HG03139 (cell line): ENCODE measurements at regions not wholly inside any gene's neighbourhood (a gene's known extent, or its start where the extent isn't known, plus 50 kb on each side); places are given as distances from the start of the nearest gene placed in this dataset.

Experiments
- ATAC-seq: cut with Tn5 transposase; IDR thresholded peaks from one replicate; pipeline ENCODE4 v1.9.1; 2021; ENCODE audit not compliant: unreplicated experiment

DNA sequence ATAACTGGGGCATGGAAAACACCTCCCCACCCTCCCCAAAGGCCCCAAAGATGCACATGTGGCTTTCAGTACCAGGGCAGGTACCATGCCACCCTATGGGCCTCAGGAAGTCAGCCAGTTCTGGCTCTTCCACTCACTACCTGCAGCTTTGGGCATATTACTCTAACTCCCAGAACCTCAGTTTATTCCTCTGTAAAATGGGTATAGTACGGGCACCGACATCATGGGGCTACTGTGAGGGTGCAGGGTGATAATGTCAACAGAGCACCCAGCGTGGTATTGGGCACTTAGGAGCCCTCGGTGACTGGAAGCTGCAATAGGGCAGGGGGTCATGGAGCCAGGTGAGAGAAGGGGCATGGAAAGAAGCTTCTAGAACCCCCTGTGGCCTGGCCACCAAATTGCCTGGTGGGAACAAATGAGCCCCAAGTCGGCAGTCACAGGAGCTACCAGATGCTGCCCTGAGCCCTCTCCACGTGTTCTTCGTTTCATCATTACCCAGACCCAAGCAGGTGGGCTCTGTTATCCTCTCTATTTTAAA lies 512.1 kb downstream of the SHQ1 start:
- no peak for ATAC-seq

DNA sequence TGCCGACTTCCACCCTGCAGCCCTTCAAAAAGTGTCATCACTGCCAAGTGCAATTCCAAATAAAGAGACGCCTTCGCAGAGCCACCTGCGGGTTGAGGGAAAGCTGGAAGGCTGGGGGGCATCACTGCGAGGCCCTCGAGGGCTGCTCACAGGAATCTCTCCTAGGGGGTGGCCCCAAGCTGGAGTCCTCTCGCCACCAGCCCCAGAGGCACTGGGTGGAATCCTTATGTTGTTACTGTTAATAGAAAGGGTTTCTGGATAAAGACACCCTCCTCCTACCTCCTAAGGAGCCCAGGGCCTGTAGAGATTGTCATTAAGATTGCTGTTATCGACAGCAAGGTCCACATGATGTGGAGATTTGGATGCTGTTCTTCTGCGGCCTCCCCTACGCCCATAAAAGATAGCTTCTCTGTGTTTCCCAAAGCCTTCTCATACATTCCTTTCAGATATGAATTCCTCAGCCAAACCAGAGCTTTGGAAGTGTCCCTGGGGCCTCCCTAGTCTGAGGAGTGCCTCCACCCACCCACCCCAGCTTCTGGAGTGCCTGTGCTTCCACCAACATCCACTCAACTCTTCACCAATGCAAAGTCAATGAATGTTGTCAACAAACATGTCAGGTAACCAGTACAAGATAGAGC lies 512.7 kb downstream of the SHQ1 start:
- ATAC-seq, result no peak

GRCh38 chr3:72334681-72335457 lies 513.4 kb downstream of the SHQ1 start:
- ATAC-seq, result no peak

DNA sequence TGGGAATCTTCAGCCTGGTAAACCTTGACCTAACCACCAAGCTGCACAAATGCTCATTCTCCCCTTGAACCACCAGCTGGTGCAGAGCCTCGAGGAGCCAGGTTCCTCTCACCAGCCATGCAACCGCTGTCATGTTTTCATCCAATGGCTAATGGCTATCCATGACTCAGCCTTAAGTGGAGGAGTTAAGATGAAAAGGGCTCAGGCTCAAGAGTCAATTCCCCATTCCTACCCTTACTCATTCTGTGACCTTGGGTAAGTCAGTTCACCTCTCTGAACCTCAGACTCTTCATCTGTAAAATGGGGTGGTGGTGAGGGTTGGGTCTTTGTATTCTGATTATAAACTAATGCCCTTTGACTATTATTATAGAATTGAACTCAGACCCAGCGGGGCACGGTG lies 515.6 kb downstream of the SHQ1 start:
- no peak for ATAC-seq

- ATAC-seq, result no peak
These were observed 516.2 kb downstream of the SHQ1 start for GRCh38 chr3:72332036-72332435.

DNA sequence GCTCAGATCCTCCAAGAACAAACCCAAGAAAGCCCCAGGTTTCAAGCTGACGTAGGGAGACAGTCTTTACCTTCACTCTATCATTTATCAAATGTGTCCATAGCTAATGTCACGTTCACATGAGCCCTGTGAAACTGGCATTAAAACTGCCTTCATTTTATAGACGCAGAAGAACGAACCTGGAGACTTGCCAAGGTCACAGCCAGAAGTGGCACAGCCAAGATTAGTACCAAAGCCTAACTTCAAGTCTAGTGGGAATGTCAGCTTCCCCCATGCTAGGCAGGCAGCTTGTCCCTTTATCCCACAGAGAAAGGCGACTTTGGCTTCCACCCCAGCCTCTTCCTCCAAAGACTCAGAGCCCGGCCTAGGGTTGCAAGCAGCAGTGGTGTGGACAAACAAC lies 517.2 kb downstream of the SHQ1 start:
- no peak for ATAC-seq

GRCh38 chr3:72329354-72329753 lies 518.9 kb downstream of the SHQ1 start:
- no peak for ATAC-seq

GRCh38 chr3:72328755-72329277 lies 519.4 kb downstream of the SHQ1 start:
- no peak for ATAC-seq

DNA sequence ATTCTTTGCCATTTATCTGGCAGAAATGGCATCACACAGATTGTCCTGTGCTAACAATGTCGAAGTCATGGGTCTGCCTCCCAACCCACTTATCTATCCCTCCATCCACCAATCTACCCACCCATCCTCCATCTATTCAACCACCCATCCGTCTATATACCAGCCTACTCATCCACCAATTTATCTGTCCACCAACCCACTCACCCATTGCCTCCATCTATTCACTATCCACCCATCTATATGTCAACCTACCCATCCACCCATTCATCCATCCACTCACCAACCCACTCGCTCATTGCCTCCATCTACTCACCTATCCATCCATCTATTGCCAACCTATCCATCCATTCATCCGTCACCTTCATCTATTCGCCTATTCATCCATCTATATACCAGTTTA lies 521.2 kb downstream of the SHQ1 start:
- no peak for ATAC-seq

- no peak for ATAC-seq
These were observed 523.9 kb downstream of the SHQ1 start for GRCh38 chr3:72324253-72324811.

- ATAC-seq, result no peak
These were observed 524.5 kb downstream of the SHQ1 start for GRCh38 chr3:72323773-72324172.

GRCh38 chr3:72322264-72322976 lies 525.8 kb downstream of the SHQ1 start:
- no peak for ATAC-seq

DNA sequence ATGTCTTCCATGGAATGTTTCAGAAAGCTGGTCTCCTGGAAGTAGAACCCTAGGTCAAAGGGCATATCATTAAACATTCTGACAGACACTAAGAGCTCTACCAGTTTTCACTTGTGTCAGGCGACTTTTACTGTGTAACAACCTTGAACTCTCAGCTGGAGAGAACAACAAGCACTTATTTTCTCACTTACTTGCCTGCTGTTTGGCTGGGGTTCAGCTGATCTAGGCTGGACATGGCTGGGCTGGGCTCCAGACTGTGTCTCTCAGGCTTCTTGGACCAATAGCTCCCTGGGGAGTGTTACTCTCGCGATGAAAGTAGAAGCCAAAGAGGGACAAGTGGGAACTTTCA lies 527.3 kb downstream of the SHQ1 start:
- ATAC-seq, result no peak

DNA sequence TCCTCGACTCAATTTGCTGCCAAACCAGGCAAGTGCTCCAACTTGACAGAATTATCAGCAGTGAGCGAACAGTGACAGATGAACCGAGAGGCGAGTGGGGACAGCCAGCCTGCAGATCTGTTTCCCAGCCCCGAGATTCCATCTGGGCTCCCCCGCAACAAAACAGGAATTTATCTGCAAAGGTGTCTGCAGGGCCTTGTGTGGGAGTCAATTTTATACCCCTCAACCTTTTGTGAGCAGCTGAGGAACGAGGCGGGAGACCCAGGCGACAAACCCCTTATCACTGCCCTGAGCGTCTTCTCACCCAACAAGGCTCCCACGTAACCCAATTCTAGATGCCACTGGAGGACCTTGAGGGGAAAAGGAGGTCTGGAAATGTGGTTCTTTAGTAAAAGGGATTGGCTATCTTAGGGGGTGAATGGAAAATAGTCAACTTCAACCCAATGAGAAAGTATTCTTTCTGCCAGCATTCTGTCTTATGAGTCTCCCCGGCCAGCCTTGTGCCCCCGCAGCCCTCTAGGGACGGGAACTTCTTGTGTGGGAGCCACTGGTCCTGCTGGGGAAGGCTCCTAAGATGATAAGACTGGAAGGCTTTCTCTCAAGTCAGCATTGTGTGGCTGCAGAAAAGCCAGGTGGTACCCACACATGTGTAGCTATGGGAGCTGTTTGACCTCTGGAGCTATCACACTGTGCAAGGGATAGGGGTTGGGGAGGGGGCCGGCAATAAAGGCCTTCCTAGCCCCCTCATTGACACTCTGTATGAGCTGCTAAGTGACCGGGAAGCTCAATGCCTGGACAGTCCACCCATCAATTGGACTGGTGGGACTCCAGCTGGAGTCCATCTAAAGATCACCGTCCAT lies 527.9 kb downstream of the SHQ1 start:
- no peak for ATAC-seq

DNA sequence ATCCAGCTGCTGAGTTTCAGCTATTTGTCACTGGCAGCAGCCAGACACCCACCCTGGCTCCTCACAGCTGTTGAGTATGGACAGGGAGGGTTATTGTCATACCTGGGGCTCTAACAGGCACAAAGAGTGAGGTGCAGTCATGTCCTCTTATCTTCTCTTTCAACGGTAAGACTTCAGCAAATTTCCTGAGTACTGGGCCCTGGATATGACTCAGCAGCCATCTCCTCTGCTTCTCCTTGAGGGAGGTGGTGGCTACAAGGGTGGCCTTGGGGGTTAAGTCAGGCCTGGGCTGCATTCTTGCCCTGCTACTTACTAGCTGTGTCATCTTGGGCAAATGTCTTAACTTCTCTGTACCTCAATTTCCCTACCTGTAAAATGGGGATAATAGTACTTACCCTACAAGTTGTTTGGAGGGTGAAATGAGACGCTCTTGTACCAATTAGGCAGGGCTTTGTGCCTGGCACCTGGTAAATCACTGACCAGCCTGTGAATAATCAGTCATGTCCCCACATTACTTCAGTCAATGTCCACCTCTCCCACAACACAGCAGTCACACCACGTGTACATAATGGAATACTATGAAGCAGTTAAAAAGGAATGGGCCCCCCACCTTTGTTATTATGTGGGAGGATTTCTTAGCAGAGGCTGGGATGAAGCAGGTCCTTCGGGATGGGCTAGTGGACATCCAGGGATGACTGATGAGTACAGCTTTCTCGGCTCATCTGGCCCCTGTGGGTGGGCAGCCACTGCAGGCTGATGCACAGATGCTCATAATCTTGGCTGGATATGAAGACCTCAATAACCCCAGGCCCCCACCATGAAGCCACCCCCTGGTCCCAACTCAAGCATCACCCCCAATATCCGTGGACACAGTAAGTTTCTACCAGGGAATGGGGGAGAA lies 528.8 kb downstream of the SHQ1 start:
- ATAC-seq, result no peak

DNA sequence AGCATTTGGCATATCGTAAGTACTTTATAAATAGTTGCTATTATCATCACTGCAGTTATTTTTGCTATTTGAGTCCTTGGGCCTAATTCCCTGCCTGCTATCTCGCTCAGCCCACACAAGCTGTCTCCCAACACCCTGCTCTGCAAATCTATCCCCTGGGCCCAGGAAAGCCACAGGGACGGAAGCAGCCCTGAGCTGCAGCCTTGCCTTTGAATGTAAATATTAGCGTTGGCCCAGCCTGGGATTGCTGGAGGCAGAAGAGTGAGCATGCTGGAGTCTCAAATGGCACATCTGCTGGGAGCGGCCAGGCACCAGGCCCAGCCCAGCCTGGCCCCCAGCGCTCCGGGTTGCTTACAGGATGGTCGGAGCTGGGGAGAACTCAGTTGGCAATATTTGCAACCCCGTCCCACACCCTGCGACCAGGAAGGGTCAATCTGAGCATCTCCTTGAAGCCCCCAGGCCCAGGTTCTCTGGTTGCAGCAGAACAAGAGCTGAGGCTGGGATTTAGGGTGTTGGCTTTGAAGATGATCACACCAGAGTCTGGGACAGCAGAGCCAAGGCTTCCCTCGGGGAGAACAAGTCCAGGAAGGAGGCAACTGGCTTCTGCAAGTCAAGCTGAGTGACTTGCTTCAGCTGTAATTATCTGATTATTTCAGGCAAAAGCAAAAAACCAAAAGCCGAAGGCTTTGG lies 529.6 kb downstream of the SHQ1 start:
- ATAC-seq, result no peak

DNA sequence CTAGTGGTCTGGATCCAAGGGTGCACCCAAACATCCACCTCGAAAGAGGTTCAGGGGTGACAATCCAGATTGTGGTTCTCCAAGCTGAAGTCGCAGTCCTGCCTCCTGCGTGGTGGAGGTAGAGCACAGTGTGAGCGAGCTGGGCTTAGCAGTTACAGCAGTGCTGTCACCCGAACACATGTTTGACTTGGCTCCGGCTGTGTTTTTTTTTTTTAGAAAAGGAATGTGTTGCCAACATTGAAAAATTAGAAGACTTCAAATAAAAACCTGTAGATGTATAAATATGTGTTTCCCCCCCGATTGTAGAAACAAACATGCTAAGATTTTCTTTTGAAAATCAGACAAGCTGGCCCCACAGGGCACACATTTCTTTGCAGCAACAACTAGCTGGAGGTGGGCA lies 530.8 kb downstream of the SHQ1 start:
- no peak for ATAC-seq

DNA sequence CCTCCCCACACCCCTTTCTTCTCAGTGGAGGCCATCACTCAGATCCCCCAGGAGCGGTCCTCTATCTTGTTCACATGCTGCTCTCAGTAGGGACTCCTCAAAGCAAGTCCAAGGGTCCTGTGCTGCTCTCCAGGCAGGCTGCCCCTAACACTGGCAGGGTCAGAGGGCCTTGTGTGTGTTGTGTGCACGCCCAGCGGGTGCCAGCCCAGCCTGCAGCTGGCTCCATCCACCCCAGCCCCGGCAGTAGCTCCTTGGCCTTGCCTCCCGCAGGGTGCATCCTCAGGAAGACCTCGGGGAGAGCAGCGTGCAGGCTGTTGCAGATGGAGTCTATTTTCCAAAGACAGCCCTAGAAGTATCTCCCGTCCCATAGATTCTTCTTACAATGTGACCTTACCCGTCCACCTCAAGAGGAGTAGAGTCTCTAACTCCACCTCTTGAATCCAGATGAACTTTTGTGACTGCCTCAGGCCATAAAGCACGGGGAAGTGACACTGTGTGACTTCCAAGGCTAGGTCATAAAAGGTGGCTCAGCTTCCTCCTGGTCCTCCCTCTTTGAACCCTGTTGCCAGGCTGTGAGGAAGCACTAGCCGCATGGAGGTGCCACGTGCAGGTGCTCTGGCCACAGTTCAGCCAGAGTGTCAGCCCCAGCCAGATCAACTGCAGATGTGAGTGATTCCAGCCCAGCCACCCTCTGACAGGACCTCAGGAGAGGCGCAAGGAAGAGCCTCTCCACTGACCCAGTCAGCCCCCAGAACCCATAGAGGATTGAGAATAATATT lies 531.6 kb downstream of the SHQ1 start:
- no peak for ATAC-seq
